ENCODE measurements at regions not wholly inside any gene's neighbourhood (a gene's known extent, or its start where the extent isn't known, plus 50 kb on each side); places are given as distances from the start of the nearest gene placed in this dataset.

DNA sequence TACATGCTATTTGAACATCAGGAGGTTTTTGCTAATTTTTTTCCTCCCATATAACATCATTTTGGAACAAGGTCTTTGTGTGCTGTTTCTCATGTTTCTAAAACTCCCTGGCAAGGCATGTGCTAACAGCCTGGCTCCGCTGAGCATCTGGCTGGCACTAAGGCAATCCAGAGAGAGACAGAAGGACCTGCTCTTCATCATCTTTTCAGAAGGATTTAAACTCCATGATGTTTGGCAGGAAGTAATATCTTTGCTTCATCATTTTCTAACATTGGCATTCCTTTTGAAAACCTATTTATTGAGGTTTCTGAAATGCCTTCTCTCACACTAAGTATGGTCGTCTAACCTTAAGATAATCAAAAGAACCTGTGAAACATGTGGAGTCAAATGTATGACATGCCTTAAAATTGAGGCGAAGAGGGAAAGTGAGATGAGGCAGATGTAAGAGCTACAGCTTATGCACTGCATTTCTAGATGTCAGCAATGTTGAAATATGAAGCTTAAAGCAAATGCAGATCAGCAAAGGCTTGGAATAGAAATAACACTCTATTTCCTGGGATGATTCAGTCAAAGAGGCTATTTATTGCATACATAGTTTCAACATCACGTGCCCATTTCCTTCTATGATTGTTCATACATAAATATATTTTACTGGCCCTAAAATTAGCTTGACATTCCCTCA is 592.0 kb downstream of the ZNF385D start:
- TF ChIP-seq, protein P1, sequence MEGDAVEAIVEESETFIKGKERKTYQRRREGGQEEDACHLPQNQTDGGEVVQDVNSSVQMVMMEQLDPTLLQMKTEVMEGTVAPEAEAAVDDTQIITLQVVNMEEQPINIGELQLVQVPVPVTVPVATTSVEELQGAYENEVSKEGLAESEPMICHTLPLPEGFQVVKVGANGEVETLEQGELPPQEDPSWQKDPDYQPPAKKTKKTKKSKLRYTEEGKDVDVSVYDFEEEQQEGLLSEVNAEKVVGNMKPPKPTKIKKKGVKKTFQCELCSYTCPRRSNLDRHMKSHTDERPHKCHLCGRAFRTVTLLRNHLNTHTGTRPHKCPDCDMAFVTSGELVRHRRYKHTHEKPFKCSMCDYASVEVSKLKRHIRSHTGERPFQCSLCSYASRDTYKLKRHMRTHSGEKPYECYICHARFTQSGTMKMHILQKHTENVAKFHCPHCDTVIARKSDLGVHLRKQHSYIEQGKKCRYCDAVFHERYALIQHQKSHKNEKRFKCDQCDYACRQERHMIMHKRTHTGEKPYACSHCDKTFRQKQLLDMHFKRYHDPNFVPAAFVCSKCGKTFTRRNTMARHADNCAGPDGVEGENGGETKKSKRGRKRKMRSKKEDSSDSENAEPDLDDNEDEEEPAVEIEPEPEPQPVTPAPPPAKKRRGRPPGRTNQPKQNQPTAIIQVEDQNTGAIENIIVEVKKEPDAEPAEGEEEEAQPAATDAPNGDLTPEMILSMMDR (IDR thresholded peaks at IDR 0.05), result no peak
- TF ChIP-seq POLR2A (IDR thresholded peaks at IDR 0.05), result no peak
- TF ChIP-seq POLR2AphosphoS5 (IDR thresholded peaks at IDR 0.05; ENCODE audit: insufficient read depth in 1 of 2, low read depth in 1 of 2), result no peak

All from vagina (tissue), 2 donors.